Ascending aorta (tissue), 2 donors: ENCODE measurements at regions not wholly inside any gene's neighbourhood (a gene's known extent, or its start where the extent isn't known, plus 50 kb on each side); places are given as distances from the start of the nearest gene placed in this dataset.

ENCODE experiments used
- DNase-seq, 2 donors: peaks; one replicate each; pipeline ENCODE4 v3.0.0-alpha.2; 2019; ENCODE audit warnings: low spot score in 2 of 2
- H3K27ac ChIP-seq, 2 donors: fragments of 200-600 bp; sonication (generic); one replicate each; pipeline ENCODE4 v1.5.1; 2016 to 2017; ENCODE audit warnings: mild to moderate bottlenecking in 1 of 2
- H3K27me3 ChIP-seq: fragments of 200-600 bp; sonication (generic); one replicate; pipeline ENCODE4 v1.5.1; 2017
- H3K36me3 ChIP-seq, 2 donors: fragments of 200-600 bp; sonication (generic); one replicate each; pipeline ENCODE4 v1.5.1; 2016
- H3K4me1 ChIP-seq, 2 donors: fragments of 200-600 bp; sonication (generic); one replicate each; pipeline ENCODE4 v1.5.1; 2016 to 2017; ENCODE audit warnings: mild to moderate bottlenecking in 1 of 2
- H3K4me3 ChIP-seq, 2 donors: fragments of 200-600 bp; sonication (generic); one replicate each; pipeline ENCODE4 v1.5.1; 2016 to 2017; ENCODE audit warnings: mild to moderate bottlenecking in 1 of 2
- H3K9me3 ChIP-seq, 2 donors: fragments of 200-600 bp; sonication (generic); one replicate each; pipeline ENCODE4 v1.5.1; 2016
- intact Hi-C: fragments of 100-400 bp; cut with DNase I; formaldehyde crosslinking; loops from one replicate; pipeline ENCODE4 v1.15.1; 2023
- TF ChIP-seq, protein P1 (sequence below), 3 experiments: fragments of 200-600 bp in 2 of 3; fragments of 450-650 bp in 1 of 3; sonication (generic) in 2 of 3; IDR thresholded peaks; one replicate each; pipeline ENCODE4 v1.5.1; 2016 to 2019; ENCODE audit warnings: antibody characterized with exemption in 3 of 3, mild to moderate bottlenecking in 1 of 3, moderate library complexity in 1 of 3

DNA sequence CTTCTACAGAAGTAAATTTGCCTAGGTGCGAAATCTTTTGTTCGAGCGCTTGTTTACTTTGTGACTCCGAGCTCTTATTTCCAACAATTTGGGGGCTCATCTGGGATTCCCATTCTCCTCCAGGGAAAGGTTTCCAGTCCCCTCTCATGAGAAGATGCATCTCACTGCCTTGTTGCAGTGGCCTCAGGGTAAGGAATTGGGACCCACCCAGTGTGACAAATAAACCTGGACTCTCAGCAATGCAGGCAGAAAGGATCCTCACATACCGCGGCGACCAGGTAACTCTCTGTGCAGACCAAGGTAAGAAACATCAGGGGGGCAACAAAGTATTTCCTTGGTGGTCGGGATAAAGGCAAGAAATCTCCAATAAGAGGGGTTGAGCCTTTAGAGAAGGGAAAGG, 1169.3 kb downstream of the DSC3 start:
- TF ChIP-seq, protein P1, sequence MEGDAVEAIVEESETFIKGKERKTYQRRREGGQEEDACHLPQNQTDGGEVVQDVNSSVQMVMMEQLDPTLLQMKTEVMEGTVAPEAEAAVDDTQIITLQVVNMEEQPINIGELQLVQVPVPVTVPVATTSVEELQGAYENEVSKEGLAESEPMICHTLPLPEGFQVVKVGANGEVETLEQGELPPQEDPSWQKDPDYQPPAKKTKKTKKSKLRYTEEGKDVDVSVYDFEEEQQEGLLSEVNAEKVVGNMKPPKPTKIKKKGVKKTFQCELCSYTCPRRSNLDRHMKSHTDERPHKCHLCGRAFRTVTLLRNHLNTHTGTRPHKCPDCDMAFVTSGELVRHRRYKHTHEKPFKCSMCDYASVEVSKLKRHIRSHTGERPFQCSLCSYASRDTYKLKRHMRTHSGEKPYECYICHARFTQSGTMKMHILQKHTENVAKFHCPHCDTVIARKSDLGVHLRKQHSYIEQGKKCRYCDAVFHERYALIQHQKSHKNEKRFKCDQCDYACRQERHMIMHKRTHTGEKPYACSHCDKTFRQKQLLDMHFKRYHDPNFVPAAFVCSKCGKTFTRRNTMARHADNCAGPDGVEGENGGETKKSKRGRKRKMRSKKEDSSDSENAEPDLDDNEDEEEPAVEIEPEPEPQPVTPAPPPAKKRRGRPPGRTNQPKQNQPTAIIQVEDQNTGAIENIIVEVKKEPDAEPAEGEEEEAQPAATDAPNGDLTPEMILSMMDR (IDR thresholded peaks at IDR 0.05) = no peak
- Histone ChIP-seq H3K4me1 (no peaks in the 10 kb centered on the region), H3K36me3 (no peaks in the 10 kb centered on the region), H3K9me3 (peaks cover 0 to 7% of the 10 kb centered on the region in 2 donors), H3K4me3 (no peak overlapping the region), H3K27ac (no peak overlapping the region), H3K27me3 (no peaks in the 10 kb centered on the region)
- DNase-seq = no peak
- intact Hi-C loops = no loop called here

DNA sequence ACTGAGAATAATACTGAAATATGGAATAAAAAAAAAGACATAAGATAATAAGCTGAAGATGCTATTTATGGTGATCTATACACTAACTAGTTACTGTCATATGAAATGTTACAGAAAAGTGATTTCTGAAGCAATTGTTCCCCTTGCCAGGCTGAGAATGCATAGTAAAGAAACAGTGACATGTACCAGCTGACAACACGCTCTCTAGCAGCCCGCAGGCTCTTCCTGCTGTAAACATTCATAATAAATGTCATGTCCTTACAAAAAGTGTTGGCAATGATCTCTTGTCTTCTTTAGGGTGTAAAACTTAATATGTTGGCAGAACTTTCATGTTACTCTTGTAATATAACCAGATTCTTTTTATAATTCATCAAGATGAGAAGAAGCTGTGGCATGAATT, 1171.3 kb downstream of the DSC3 start:
- TF ChIP-seq, protein P1 (IDR thresholded peaks at IDR 0.05) = no peak
- intact Hi-C loops = no loop called here
- Histone ChIP-seq H3K36me3 (no peaks in the 10 kb centered on the region), H3K27me3 (no peaks in the 10 kb centered on the region), H3K4me1 (no peaks in the 10 kb centered on the region), H3K9me3 (no peaks in the 10 kb centered on the region), H3K4me3 (no peak overlapping the region), H3K27ac (no peak overlapping the region)
- no peak for DNase-seq

DNA sequence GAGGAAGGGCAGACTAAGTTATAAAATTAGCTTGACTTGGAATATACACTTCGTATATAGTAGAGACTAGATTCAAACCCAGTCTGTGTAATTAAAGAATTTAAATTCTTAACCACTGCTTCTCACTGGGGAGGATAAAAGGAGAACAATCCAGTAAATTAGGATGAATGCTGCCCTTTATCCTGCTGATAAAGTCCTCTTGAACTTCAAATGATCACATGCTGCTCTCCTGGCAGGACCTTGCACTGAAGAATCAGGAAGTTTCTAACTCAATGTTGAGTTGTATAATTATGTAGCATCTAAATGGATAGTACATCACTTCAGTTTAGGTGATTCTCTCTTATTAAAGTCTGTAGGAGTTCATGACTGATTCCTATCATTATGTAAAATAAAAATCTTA, 1179.7 kb downstream of the DSC3 start:
- no peaks in the 10 kb centered on the region for H3K4me1 ChIP-seq
- intact Hi-C loops = no loop called here
- no peaks in the 10 kb centered on the region for H3K9me3 ChIP-seq
- H3K27ac ChIP-seq = no peak overlapping the region
- TF ChIP-seq, protein P1 (IDR thresholded peaks at IDR 0.05) = no peak
- no peak for DNase-seq
- H3K4me3 ChIP-seq = no peak overlapping the region
- H3K36me3 ChIP-seq = no peaks in the 10 kb centered on the region
- no peaks in the 10 kb centered on the region for H3K27me3 ChIP-seq

DNA sequence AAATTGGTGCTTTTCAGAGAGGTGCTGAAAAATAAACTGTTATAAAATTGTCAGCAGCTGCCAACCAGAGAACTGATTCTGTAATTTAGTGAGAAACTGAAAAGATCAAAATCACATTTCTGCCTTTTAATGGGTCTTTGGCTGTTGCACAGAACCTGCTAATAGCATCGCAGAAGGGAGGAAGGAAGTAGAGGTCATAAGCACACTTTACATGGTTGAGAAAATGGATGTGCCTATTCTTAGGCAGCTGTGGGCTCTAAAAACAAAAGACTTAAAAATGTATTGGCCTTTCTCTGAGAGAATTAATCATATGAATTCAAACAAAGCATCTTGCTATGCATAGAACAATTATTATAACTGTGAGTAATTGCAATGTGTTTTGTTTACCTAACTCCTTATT, 1186.9 kb downstream of the DSC3 start:
- H3K9me3 ChIP-seq = no peaks in the 10 kb centered on the region
- H3K36me3 ChIP-seq = no peaks in the 10 kb centered on the region
- no peaks in the 10 kb centered on the region for H3K4me1 ChIP-seq
- H3K4me3 ChIP-seq = no peak overlapping the region
- no peak overlapping the region for H3K27ac ChIP-seq
- no peak for DNase-seq
- TF ChIP-seq, protein P1 (IDR thresholded peaks at IDR 0.05) = no peak
- intact Hi-C loops = no loop called here
- H3K27me3 ChIP-seq = no peaks in the 10 kb centered on the region

DNA sequence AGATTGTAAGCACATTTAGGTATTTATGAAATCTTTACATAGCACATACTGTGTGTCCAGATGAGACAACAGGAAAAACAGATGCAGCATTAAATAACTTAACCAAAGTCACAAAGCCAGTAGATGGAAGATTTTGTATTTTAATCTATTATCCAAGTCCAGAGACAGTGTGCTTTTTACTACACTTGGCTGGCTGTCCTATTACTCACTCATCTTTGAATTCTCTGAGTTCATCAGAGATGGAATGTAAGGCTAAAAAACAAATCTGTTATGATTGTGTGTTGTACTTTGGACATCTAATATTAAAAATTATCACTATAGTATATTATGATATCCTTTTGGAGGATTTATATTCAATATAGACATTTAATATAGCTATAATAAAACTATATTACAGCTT, 1189.4 kb downstream of the DSC3 start:
- DNase-seq = no peak
- H3K9me3 ChIP-seq = no peaks in the 10 kb centered on the region
- H3K4me3 ChIP-seq = no peak overlapping the region
- H3K27me3 ChIP-seq = no peaks in the 10 kb centered on the region
- TF ChIP-seq, protein P1 (IDR thresholded peaks at IDR 0.05) = no peak
- no peaks in the 10 kb centered on the region for H3K36me3 ChIP-seq
- no peaks in the 10 kb centered on the region for H3K4me1 ChIP-seq
- H3K27ac ChIP-seq = no peak overlapping the region
- intact Hi-C loops = no loop called here

DNA sequence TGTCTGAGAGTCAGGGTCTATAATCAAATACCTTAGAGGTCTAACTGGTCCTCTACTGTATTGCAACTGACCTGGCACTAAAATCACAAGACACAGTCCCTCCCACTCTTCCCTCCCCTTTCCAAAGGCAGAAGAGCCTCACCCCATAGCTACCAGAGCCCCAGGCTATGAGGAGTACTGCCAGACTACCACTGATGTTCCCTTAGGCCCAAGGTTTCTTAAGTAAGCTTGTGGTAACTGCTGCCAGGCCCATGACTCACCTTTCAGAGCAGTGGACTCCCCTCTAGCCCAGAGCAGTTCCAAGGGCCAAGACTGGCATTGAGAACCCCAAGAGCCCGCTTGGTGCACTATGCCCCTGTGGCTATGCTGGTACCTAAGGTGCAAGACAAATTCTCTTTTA, 1193.4 kb downstream of the DSC3 start:
- Histone ChIP-seq H3K9me3 (no peaks in the 10 kb centered on the region), H3K4me1 (no peaks in the 10 kb centered on the region), H3K27ac (no peak overlapping the region), H3K27me3 (no peaks in the 10 kb centered on the region), H3K36me3 (no peaks in the 10 kb centered on the region), H3K4me3 (no peak overlapping the region)
- TF ChIP-seq, protein P1 (IDR thresholded peaks at IDR 0.05) = no peak
- intact Hi-C loops = no loop called here
- no peak for DNase-seq
